SK-N-SH treated with all-trans-retinoic acid at 6 μM for 48 hours (cell line): ENCODE measurements at regions not wholly inside any gene's neighbourhood (a gene's known extent, or its start where the extent isn't known, plus 50 kb on each side); places are given as distances from the start of the nearest gene placed in this dataset.

Experiments
- BACH2 ChIP-seq: fragments of 250-450 bp; sonication (Bioruptor Pico); IDR thresholded peaks from 2 replicates; pipeline ENCODE4 v1.9.0; 2021; ENCODE audit warnings: mild to moderate bottlenecking, borderline replicate concordance
- CREB5 ChIP-seq: fragments of 250-450 bp; sonication (Bioruptor Pico); IDR thresholded peaks from 2 replicates; pipeline ENCODE4 v1.5.1; 2020; ENCODE audit warnings: low read depth, mild to moderate bottlenecking, moderate library complexity
- ESRRG ChIP-seq: fragments of 250-450 bp; sonication (Bioruptor Pico); IDR thresholded peaks from 2 replicates; pipeline ENCODE4 v1.6.1; 2021; ENCODE audit warnings: mild to moderate bottlenecking
- GLIS3 ChIP-seq: fragments of 250-450 bp; sonication (Bioruptor Pico); IDR thresholded peaks from 2 replicates; pipeline ENCODE4 v1.5.0; 2020; ENCODE audit warnings: mild to moderate bottlenecking, moderate library complexity
- ZFP3 ChIP-seq: fragments of 250-450 bp; sonication (Bioruptor Pico); IDR thresholded peaks from 2 replicates; pipeline ENCODE4 v1.5.0; 2020; ENCODE audit warnings: mild to moderate bottlenecking, moderate library complexity
- ZNF565 ChIP-seq: fragments of 450-650 bp; formaldehyde crosslinking; conservative IDR thresholded peaks from 2 replicates; pipeline ENCODE4 v1.5.0; 2020; ENCODE audit warnings: low read depth, mild to moderate bottlenecking, moderate library complexity
- ZNF70 ChIP-seq: fragments of 450-650 bp; formaldehyde crosslinking; IDR thresholded peaks from 2 replicates; pipeline ENCODE4 v1.5.0; 2020; ENCODE audit warnings: mild to moderate bottlenecking, moderate library complexity
- TF ChIP-seq, protein P1 (sequence below): fragments of 250-450 bp; sonication (Bioruptor Pico); IDR thresholded peaks from 2 replicates; pipeline ENCODE4 v1.8.0; 2020; ENCODE audit warnings: mild to moderate bottlenecking, moderate library complexity, borderline replicate concordance
- TF ChIP-seq, protein P2 (sequence below): fragments of 250-450 bp; sonication (Bioruptor Pico); IDR thresholded peaks from 2 replicates; pipeline ENCODE4 v1.5.0; 2020; ENCODE audit warnings: mild to moderate bottlenecking, moderate library complexity

DNA sequence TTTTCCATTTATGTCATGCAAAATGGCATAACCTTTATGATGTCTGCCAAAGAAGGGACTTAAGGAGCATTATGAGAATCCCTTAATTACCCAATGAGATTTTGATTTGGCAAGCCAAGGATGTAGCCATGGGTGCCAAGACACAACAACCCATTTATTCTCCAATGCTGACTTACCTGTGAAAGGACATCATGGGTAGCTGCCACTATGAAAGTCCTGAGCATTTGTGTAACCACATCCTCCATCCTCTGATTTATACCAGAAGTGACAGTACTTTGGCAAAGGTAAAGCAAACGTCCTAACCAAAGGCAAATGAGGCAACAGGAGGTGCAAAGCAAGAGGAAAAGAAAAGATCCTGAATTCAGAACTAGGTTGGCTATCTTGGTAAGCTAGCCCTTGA lies 87.3 kb upstream of the EMCN start:
- TF ChIP-seq, protein P1, sequence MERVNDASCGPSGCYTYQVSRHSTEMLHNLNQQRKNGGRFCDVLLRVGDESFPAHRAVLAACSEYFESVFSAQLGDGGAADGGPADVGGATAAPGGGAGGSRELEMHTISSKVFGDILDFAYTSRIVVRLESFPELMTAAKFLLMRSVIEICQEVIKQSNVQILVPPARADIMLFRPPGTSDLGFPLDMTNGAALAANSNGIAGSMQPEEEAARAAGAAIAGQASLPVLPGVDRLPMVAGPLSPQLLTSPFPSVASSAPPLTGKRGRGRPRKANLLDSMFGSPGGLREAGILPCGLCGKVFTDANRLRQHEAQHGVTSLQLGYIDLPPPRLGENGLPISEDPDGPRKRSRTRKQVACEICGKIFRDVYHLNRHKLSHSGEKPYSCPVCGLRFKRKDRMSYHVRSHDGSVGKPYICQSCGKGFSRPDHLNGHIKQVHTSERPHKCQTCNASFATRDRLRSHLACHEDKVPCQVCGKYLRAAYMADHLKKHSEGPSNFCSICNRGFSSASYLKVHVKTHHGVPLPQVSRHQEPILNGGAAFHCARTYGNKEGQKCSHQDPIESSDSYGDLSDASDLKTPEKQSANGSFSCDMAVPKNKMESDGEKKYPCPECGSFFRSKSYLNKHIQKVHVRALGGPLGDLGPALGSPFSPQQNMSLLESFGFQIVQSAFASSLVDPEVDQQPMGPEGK (CRISPR knock-in tag): no peak
- TF ChIP-seq ESRRG: no peak
- no peak for TF ChIP-seq GLIS3 (CRISPR knock-in tag)
- TF ChIP-seq BACH2 (CRISPR knock-in tag): no peak
- TF ChIP-seq CREB5 (CRISPR knock-in tag): no peak
- TF ChIP-seq ZNF565 (CRISPR knock-in tag): no peak
- TF ChIP-seq ZNF70: no peak
- no peak for TF ChIP-seq ZFP3 (CRISPR knock-in tag)
- TF ChIP-seq, protein P2, sequence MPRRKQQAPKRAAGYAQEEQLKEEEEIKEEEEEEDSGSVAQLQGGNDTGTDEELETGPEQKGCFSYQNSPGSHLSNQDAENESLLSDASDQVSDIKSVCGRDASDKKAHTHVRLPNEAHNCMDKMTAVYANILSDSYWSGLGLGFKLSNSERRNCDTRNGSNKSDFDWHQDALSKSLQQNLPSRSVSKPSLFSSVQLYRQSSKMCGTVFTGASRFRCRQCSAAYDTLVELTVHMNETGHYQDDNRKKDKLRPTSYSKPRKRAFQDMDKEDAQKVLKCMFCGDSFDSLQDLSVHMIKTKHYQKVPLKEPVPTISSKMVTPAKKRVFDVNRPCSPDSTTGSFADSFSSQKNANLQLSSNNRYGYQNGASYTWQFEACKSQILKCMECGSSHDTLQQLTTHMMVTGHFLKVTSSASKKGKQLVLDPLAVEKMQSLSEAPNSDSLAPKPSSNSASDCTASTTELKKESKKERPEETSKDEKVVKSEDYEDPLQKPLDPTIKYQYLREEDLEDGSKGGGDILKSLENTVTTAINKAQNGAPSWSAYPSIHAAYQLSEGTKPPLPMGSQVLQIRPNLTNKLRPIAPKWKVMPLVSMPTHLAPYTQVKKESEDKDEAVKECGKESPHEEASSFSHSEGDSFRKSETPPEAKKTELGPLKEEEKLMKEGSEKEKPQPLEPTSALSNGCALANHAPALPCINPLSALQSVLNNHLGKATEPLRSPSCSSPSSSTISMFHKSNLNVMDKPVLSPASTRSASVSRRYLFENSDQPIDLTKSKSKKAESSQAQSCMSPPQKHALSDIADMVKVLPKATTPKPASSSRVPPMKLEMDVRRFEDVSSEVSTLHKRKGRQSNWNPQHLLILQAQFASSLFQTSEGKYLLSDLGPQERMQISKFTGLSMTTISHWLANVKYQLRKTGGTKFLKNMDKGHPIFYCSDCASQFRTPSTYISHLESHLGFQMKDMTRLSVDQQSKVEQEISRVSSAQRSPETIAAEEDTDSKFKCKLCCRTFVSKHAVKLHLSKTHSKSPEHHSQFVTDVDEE (CRISPR knock-in tag): no peak
